ENCODE measurements at regions not wholly inside any gene's neighbourhood (a gene's known extent, or its start where the extent isn't known, plus 50 kb on each side); places are given as distances from the start of the nearest gene placed in this dataset.

DNA sequence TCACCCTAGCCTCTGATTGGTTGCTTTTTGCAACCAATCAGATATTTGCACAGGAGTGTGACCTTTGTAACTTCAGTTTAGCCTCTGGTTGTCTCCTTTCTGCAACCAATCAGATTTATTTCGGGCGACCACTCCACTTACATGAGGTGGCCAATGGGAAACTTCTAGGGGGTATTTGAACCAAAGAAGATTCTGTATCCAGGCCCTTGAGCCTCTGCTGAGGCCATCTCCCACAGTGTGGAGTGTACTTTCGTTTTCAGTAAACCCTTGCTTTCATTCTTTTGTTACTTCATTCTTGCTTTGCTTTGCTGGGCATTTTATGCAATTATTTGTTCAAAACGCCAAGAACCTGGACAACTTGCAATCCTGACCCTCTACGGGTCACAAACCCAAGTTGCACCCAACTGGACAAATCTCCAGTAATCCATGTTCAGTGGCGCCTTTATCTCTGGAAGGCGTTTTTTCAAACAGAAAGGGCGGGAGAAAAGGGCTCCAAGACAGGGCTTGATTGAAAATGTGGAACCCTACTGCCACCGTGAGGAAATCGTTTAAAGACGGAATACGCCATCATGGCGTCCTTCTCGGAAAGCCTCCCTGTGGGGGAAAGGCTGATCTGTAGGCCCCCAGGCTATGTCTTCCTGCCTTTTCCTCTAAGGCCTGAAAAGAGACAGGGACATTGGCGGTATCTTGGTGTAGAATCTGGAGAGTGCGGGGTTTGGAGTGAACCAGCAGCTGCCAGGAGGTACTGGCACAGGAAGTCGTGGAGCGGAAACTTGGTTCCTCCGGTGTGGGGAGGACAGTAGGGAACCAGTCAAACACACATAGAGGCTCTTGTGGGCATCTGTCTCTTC lies 184.6 kb downstream of the OR13H1 start:
- no peak overlapping the region for H3K27ac ChIP-seq

DNA sequence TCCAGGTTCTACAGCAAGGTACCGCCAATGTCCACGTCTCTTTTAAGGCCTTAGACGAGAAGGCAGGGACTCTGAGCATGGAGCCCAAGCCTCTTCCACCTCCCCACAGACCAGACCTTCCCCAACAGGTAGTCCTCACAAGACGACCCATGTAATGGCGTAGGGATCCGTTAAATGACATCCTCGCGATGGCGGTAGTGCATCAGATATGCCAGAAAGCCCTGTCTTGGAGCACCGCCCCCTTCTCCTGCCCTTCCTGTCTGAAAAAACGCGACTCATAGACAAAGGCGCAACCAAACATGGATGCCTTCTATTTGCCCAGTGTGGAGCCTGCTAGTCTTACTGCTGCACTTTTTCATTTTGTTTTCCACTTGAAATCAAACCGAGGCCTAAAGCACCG lies 185.4 kb downstream of the OR13H1 start:
- no peaks in the 10 kb centered on the region for H3K4me1 ChIP-seq
- no peak for DNase-seq
- no peaks in the 10 kb centered on the region for H3K27me3 ChIP-seq
- no peaks in the 10 kb centered on the region for H3K9me3 ChIP-seq (replicated peaks)
- no peak overlapping the region for H3K4me3 ChIP-seq
- H3K36me3 ChIP-seq = no peaks in the 10 kb centered on the region
- H3K27ac ChIP-seq = no peak overlapping the region

More for the DNA sequence above, 184.6 kb downstream of the OR13H1 start:
- no peaks in the 10 kb centered on the region for H3K36me3 ChIP-seq
- H3K4me1 ChIP-seq = no peaks in the 10 kb centered on the region
- no peak for DNase-seq
- H3K9me3 ChIP-seq (replicated peaks) = no peaks in the 10 kb centered on the region
- no peaks in the 10 kb centered on the region for H3K27me3 ChIP-seq
- H3K4me3 ChIP-seq = no peak overlapping the region

DNA sequence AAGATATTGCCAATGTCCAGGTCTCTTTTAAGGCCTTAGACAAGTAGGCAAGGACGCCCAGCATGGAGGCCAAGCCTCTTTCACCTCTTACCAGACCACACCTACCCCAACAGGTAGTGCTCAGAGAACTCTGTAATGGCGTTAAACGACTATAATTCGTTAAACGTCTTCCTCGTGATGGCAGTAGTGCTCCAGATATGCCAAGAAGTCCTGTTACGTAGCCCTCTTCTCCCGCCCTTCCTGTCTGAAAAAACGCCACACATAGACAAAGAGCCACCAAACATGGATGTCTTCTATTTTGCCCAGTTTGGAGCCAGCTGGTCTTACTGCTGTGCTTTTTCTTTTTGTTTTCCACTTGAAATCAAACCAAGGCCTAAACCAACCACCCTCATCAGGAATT lies 190.7 kb downstream of the OR13H1 start:
- H3K4me3 ChIP-seq = no peak overlapping the region
- H3K27me3 ChIP-seq = no peaks in the 10 kb centered on the region
- no peak for DNase-seq

DNA sequence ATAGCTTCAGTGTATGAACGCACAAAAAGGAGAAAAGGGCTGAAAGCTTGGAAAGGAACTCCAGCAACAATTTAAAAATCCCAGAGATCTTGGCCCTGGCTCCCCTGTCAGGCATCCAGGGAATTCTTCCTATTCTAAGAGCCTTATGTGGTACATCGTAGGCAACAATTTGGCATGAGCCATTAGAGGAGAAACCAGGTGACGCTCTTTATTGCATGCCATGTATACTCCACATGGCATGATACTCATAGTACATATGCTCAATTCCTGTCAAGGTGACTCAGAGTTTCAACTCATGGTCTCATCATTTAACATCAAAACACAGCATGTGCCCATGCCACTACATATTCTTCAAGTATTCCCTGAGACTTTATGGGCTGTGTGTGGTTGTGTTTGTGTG lies 191.3 kb downstream of the OR13H1 start:
- Histone ChIP-seq H3K9me3 (replicated peaks) (no peaks in the 10 kb centered on the region), H3K4me3 (no peak overlapping the region), H3K27me3 (no peaks in the 10 kb centered on the region), H3K27ac (no peak overlapping the region), H3K4me1 (no peaks in the 10 kb centered on the region), H3K36me3 (no peaks in the 10 kb centered on the region; the same call in 1 of the 2 replicates)
- DNase-seq = no peak

More for the DNA sequence above, 190.7 kb downstream of the OR13H1 start:
- no peaks in the 10 kb centered on the region; the same call in 1 of the 2 replicates for H3K36me3 ChIP-seq
- H3K27ac ChIP-seq = no peak overlapping the region
- H3K4me1 ChIP-seq = no peaks in the 10 kb centered on the region
- H3K9me3 ChIP-seq (replicated peaks) = no peaks in the 10 kb centered on the region

DNA sequence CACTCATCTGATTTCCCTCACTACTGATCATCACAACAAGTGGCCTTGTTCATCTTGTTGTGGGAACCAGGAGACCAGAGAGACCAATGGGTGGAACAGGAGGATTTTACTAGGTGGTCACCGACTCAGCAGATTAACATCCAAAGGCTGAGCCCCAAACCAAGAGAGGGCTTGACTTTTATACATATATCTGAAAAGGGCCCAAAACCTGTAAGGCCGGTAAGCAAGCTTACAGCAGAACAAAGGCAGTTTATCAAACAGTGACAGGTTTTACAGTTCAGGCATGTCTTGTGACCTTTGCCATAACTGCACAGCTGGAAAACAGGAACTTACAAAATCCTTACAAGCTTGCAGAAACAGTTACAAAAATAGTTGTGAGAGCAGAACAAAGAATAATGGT lies 195.9 kb downstream of the OR13H1 start:
- Histone ChIP-seq H3K27me3 (no peaks in the 10 kb centered on the region), H3K27ac (no peak overlapping the region), H3K4me3 (no peak overlapping the region), H3K36me3 (no peaks in the 10 kb centered on the region; the same call in 1 of the 2 replicates), H3K4me1 (no peaks in the 10 kb centered on the region), H3K9me3 (replicated peaks) (no peaks in the 10 kb centered on the region)
- DNase-seq = no peak

DNA sequence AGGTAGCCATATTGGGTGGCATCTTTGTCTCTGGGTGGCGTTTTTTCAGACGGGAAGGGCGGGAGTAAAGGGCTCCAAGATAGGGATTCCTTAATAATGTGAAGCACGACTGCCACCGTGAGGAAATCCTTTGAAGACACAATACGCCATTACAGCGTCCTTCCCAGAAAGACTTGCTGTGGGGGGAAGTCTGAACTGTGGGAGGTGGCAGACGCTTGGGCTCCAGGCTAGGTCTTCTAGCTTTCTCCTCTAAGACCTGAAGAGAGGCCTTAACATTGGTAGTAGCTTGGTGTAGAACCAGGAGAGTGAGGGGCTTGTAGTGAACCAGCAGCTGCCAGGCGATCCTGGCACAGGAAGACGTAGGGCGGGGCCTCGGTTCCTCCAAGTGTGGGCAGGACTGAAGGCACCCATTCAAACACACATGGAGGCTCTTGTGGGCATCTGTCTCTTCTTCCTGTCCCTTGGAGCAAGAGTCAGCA lies 197.3 kb downstream of the OR13H1 start:
- DNase-seq = no peak
- Histone ChIP-seq H3K4me1 (no peaks in the 10 kb centered on the region), H3K27ac (no peak overlapping the region), H3K4me3 (no peak overlapping the region), H3K27me3 (no peaks in the 10 kb centered on the region), H3K9me3 (replicated peaks) (no peaks in the 10 kb centered on the region), H3K36me3 (no peaks in the 10 kb centered on the region)

DNA sequence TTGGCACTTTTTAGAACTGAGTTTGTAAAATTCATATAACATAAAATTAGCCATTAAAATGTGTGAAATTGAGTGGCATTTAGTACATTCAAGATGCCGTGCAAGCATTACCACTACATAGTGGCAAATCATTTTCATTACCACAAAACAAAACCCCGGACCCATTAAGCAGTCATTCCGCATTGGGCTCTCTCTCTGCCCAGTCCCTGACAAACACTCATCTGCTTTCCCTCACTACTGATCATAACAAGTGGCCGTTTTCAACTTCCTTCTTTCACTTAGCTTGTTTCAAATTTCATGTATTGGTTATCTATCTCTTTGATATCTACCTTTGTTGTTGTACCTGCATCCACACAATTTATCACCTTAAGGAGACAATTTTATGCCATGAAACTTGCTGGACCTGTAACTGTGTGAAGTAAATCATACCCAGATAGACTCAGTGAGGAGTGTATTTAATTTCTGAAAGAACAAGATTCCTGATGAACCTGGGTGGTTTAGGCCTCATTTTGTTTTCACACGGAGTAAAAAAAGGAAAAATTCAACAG lies 202.1 kb downstream of the OR13H1 start:
- Histone ChIP-seq H3K36me3 (no peaks in the 10 kb centered on the region), H3K9me3 (replicated peaks) (no peaks in the 10 kb centered on the region), H3K27ac (no peak overlapping the region), H3K4me3 (no peak overlapping the region), H3K27me3 (no peaks in the 10 kb centered on the region), H3K4me1 (no peaks in the 10 kb centered on the region)
- no peak for DNase-seq

DNA sequence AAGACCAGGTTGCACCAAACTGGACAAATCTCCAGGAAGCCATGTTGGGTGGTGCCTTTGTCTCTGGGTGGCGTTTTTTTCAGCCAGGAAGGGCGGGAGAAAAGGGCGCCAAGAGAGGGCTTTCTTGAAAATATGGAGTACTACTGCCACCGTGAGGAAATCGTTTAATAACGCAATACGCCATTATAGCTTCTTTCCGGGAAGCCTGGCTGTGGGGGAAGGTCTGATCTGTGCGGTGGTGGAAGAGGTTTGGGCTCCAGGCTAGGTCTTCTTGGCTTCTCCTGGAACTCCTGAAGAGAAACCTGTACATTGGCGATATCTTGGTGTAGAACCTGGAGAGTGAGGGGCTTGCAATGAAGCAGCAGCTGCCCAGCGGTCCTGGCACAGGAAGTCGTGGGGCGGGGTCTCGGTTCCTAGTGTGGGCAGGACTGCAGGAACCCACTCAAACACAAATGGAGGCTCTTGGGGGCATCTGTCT lies 202.7 kb downstream of the OR13H1 start:
- no peak for DNase-seq
- Histone ChIP-seq H3K36me3 (no peaks in the 10 kb centered on the region), H3K4me3 (no peak overlapping the region), H3K27me3 (no peaks in the 10 kb centered on the region), H3K4me1 (no peaks in the 10 kb centered on the region), H3K9me3 (replicated peaks) (no peaks in the 10 kb centered on the region), H3K27ac (no peak overlapping the region)

DNA sequence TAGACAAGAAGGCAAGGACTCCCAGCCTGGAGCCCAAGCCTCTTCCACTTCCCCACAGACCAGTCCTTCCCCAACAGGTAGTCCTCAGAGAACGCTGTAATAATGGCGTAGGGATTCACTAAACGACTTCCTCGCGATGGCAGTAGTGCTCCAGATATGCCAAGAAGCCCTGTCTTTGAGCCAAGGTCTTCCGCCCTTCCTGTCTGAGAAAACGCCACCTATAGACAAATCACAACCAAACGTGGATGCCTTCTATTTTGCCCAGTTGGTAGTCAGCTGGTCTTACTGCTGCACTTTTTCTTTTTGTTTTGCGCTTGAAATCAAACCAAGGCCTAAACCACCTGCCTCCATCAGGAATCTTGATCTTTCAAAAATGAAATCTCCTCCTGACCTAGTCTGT lies 203.3 kb downstream of the OR13H1 start:
- Histone ChIP-seq H3K4me1 (no peaks in the 10 kb centered on the region), H3K9me3 (replicated peaks) (no peaks in the 10 kb centered on the region), H3K36me3 (no peaks in the 10 kb centered on the region), H3K4me3 (no peak overlapping the region), H3K27me3 (no peaks in the 10 kb centered on the region), H3K27ac (no peak overlapping the region)
- DNase-seq = no peak

DNA sequence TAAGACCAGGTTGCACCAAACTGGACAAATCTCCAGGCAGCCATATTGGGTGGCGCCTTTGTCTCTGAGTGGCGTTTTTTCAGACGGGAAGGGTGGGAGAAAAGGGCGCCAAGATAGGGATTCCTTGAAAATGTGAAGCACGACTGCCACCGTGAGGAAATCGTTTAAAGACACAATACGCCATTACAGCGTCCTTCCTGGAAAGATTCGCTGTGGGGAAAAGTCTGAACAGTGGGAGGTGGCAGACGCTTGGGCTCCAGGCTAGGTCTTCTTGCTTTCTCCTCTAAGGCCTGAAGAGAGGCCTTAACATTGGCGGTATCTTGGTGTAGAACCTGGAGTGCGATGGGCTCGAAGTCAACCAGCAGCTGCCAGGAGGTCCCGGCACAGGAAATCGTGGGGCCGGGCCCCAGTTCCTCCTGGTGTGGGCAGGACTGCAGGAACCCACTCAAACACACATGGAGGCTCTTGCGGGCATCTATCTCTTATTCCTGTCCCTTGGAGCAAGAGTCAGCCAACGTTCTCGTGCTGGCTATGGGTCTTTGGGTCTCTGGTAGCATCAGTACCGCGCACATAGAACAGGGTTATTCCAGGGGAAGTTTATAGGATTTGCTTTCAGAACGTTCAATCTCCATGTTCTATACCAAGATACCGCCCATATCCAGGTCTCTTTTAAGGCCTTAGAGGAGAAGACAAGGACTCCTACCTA lies 208.8 kb downstream of the OR13H1 start:
- Histone ChIP-seq H3K27me3 (no peaks in the 10 kb centered on the region), H3K27ac (no peak overlapping the region), H3K4me1 (no peaks in the 10 kb centered on the region), H3K4me3 (no peak overlapping the region), H3K36me3 (no peaks in the 10 kb centered on the region), H3K9me3 (replicated peaks) (no peaks in the 10 kb centered on the region)
- no peak for DNase-seq

DNA sequence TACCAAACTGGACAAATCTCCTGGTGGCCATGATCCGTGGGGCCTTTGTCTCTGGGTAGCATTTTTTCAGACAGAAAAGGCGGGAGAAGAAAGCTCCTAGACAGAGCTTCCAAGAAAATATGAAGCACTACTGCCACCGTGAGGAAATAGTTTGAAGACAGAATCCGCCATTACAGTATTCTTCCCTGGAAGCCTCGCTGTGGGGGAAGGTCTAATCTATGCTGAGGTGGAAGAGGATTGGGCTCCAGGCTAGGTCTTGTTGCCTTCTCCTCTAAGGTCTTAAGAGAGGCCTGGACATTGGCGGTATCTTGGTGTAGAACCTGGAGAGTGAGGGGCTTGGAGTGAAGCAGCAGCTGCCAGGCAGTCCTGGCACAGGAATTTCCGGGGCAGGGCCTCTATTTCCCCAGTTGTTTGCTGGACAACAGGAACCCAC lies 218.9 kb downstream of the OR13H1 start:
- DNase-seq = no peak
- H3K9me3 ChIP-seq (replicated peaks) = no peaks in the 10 kb centered on the region
- no peaks in the 10 kb centered on the region for H3K27me3 ChIP-seq
- no peak overlapping the region for H3K4me3 ChIP-seq
- no peak overlapping the region for H3K27ac ChIP-seq
- H3K36me3 ChIP-seq = peaks cover 2% of the 10 kb centered on the region; the same call in 1 of the 2 replicates
- H3K4me1 ChIP-seq = no peaks in the 10 kb centered on the region

DNA sequence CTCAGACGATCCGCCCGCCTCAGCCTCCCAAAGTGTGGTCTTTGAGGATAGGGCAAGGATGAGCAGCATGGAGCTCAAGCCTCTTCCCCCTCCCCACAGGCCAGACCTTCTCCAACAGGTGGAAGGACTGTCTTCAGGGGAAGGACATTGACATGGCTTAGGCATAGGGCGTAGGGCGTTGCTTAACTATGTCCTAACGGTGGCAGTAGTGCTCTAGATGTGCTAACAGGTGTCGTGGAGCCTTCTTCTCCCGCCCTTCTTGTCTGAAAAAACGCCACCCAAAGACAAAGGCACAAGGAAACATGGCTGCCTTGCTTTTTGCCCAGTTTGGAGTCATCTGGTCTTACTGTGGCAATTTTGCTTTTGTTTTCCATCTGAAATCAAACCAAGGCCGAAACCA lies 219.8 kb downstream of the OR13H1 start:
- Histone ChIP-seq H3K36me3 (peaks cover 2% of the 10 kb centered on the region; the same call in 1 of the 2 replicates), H3K27ac (no peak overlapping the region), H3K4me3 (no peak overlapping the region), H3K27me3 (no peaks in the 10 kb centered on the region), H3K4me1 (no peaks in the 10 kb centered on the region), H3K9me3 (replicated peaks) (no peaks in the 10 kb centered on the region)
- no peak for DNase-seq

DNA sequence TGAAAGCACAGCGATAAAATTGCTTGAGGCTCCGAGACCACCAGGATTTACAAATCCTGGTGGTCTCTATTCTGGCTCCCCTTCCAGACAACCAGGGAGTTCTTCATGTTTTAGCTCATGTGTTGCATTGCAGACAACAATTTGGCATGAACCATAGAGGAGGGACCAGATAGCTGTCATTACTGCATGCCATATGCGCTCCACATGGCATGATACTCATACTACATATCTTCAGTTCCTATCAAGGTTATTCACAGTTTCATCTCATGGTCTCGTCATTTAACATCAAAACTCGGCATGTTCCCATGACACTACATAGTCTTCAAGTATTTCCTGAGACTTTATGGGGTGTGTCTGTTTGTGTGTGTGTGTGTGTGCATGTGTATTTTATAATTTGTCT lies 220.3 kb downstream of the OR13H1 start:
- Histone ChIP-seq H3K27me3 (no peaks in the 10 kb centered on the region), H3K27ac (no peak overlapping the region), H3K9me3 (replicated peaks) (no peaks in the 10 kb centered on the region), H3K36me3 (peaks cover 2% of the 10 kb centered on the region; the same call in 1 of the 2 replicates), H3K4me1 (no peaks in the 10 kb centered on the region), H3K4me3 (no peak overlapping the region)
- no peak for DNase-seq

DNA sequence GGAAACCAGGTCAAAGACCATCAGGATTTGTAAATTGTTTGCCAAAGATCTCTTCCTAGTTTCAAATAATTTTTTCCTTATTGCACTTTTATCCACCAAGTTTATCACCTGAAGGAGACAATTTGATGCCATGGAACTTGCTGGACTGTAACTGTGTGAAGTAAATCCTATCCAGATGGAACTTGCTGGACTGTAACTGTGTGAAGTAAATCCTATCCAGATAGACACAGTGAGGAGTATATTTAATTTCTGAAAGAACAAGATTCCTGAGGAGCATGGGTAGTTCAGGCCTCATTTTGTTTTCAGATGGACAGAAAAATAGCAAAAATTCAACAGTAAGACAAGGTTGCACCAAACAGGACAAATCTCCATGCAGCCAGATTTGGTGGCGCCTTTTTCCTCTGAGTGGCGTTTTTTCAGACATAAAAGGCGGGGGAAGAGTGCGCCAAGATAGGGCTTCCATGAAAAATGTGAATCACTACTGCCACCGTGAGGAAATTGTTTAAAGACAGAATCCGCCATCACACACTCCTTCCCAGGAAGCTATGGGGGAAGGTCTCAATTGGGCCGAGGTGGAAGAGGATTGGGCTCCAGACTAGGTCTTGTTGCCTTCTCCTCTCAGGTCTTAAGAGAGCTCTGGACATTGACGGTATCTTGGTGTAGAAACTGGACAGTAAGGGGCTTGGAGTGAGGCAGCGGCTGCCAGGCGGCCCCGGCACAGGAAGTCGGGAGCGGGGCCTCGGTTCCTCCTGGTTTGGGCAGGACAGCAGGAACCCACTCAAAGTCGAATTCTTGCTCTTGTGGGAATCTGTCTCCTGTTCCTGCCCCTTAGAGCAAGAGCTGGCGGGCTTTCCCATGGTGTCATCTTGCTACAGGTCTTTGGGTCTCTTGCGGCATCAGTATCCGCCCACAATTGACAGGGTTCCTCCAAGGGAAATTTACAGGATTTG lies 234.7 kb downstream of the OR13H1 start:
- Histone ChIP-seq H3K27me3 (no peaks in the 10 kb centered on the region), H3K27ac (no peak overlapping the region), H3K4me1 (no peaks in the 10 kb centered on the region), H3K4me3 (no peak overlapping the region), H3K9me3 (replicated peaks) (no peaks in the 10 kb centered on the region), H3K36me3 (no peaks in the 10 kb centered on the region; the same call in 1 of the 2 replicates)
- no peak for DNase-seq

Data from SJCRH30 (cell line).